HepG2 (cell line): ENCODE measurements at regions not wholly inside any gene's neighbourhood (a gene's known extent, or its start where the extent isn't known, plus 50 kb on each side); places are given as distances from the start of the nearest gene placed in this dataset.

Experiments
- ATAC-seq: fragments of 200-7000 bp; cut with Tn5 transposase; 3 replicates; pipeline ENCODE4 v1.9.1; 2020; ENCODE audit warnings: mild to moderate bottlenecking, moderate library complexity
- BruUV-seq: library from RNA; stranded (reverse); fragments of 400-500 nt; replicated peaks from 2 replicates; lab custom pipeline; 2021; lab: Mats Ljungman, UMichigan
- CTCF ChIA-PET: fragments of 300-600 bp; formaldehyde crosslinking; extraction: SDS; loops from one replicate; lab custom pipeline; 2021; ENCODE audit warnings: low total read pairs, inconsistent platforms, low intra/inter-chr PET ratio; lab: Yijun Ruan, JAX
- POLR2A ChIA-PET: fragments of 350-600 bp; sonication (Branson Sonifier 250); formaldehyde crosslinking; loops from one replicate; lab custom pipeline; 2020; ENCODE audit warnings: antibody characterized with exemption, inconsistent platforms; lab: Yijun Ruan, JAX
- DNase-seq: peaks from one replicate; pipeline ENCODE4 v3.0.0-alpha.2; 2015; ENCODE audit warnings: low spot score
- FAIRE-seq: peaks from 3 replicates; lab custom pipeline; 2011; peaks lifted over from hg19 to GRCh38; lab: Jason Lieb, UNC
- H2AFZ ChIP-seq: one replicate; pipeline ENCODE4 v1.6.1; 2011; ENCODE audit warnings: low read length, inconsistent platforms
- H3K27ac ChIP-seq: fragments of 300-600 bp; 3 replicates; pipeline ENCODE4 v1.8.0; 2011; ENCODE audit warnings: mixed run types, mild to moderate bottlenecking, mixed read lengths, low read length, inconsistent platforms; ENCODE audit not compliant: insufficient read depth; ENCODE audit errors: extremely low read length
- H3K27me3 ChIP-seq, 2 experiments: fragments of 200-600 bp in 1 of 2; 2 replicates in 1 of 2; 3 replicates in 1 of 2; pipeline versions ENCODE4 v1.6.0 to v1.8.0; 2011; ENCODE audit warnings: low read length in 2 of 2, mild to moderate bottlenecking in 2 of 2, moderate library complexity in 2 of 2, inconsistent platforms in 1 of 2; ENCODE audit not compliant: insufficient read depth in 2 of 2, control insufficient read depth in 1 of 2
- H3K36me3 ChIP-seq, 2 experiments: fragments of 200-600 bp in 1 of 2; replicated peaks in 1 of 2; 2 replicates in 1 of 2; 3 replicates in 1 of 2; pipeline versions ENCODE4 v1.5.1 to v1.8.0; 2011; ENCODE audit warnings: low read length in 2 of 2, inconsistent platforms in 1 of 2; ENCODE audit not compliant: insufficient read depth in 2 of 2, control insufficient read depth in 1 of 2
- H3K4me1 ChIP-seq: 2 replicates; pipeline ENCODE4 v1.5.1; 2012; ENCODE audit warnings: low read length, inconsistent platforms; ENCODE audit not compliant: insufficient read depth
- H3K4me2 ChIP-seq: 2 replicates; pipeline ENCODE4 v1.6.0; 2011; ENCODE audit warnings: low read depth, low read length, inconsistent platforms
- H3K4me3 ChIP-seq, 3 experiments: fragments of 200-600 bp in 1 of 3; sonication (generic), shearing (Covaris generic) in 1 of 3; replicated peaks in 1 of 3; 2 replicates each; pipeline ENCODE4 v1.5.1; 2011 to 2016; ENCODE audit warnings: low read length in 3 of 3, inconsistent platforms in 2 of 3, low read depth in 2 of 3, mild to moderate bottlenecking in 2 of 3, control low read depth in 1 of 3, mixed read lengths in 1 of 3; ENCODE audit not compliant: insufficient read depth in 1 of 3
- H3K79me2 ChIP-seq: one replicate; pipeline ENCODE4 v1.6.1; 2011; ENCODE audit warnings: low read length, inconsistent platforms; ENCODE audit not compliant: insufficient read depth
- H3K9ac ChIP-seq: 2 replicates; pipeline ENCODE4 v1.6.0; 2011; ENCODE audit warnings: mild to moderate bottlenecking, low read depth, low read length, inconsistent platforms; ENCODE audit not compliant: insufficient read depth
- H3K9me3 ChIP-seq: 2 replicates; pipeline ENCODE4 v1.5.1; 2012; ENCODE audit warnings: mild to moderate bottlenecking, low read length
- H4K20me1 ChIP-seq: 2 replicates; pipeline ENCODE4 v1.6.0; 2011; ENCODE audit warnings: inconsistent platforms, mild to moderate bottlenecking, low read length, moderate library complexity; ENCODE audit not compliant: insufficient read depth
- BHLHE40 ChIP-seq: IDR thresholded peaks from 2 replicates; pipeline ENCODE4 v1.6.1; 2011; ENCODE audit warnings: low read length, improper control_type of control experiment
- FOXJ3 ChIP-seq: sonication (generic); formaldehyde crosslinking; IDR thresholded peaks from 2 replicates; pipeline ENCODE4 v1.4.0; 2020; ENCODE audit warnings: missing genetic modification reagents, mild to moderate bottlenecking, borderline replicate concordance
- GATAD1 ChIP-seq: IDR thresholded peaks from 2 replicates; pipeline ENCODE4 v1.6.1; 2016; ENCODE audit warnings: missing genetic modification reagents, missing compliant biosample characterization
- NFE2L1 ChIP-seq: sonication (generic); formaldehyde crosslinking; IDR thresholded peaks from 2 replicates; pipeline ENCODE4 v1.4.0; 2020; ENCODE audit warnings: missing genetic modification reagents, mild to moderate bottlenecking, borderline replicate concordance
- PLRG1 ChIP-seq: fragments of 450-650 bp; conservative IDR thresholded peaks from 2 replicates; pipeline ENCODE4 v1.6.1; 2016
- STAG1 ChIP-seq: sonication (generic); formaldehyde crosslinking; IDR thresholded peaks from 2 replicates; pipeline ENCODE4 v1.4.0; 2020; ENCODE audit warnings: missing genetic modification reagents
- TBX3 ChIP-seq: fragments of 450-650 bp; IDR thresholded peaks from 2 replicates; pipeline ENCODE4 v1.6.1; 2017; ENCODE audit warnings: antibody characterized with exemption, mild to moderate bottlenecking, inconsistent platforms, borderline replicate concordance
- WIZ ChIP-seq: sonication (generic); formaldehyde crosslinking; IDR thresholded peaks from 2 replicates; pipeline ENCODE4 v1.5.1; 2020; ENCODE audit warnings: mild to moderate bottlenecking, missing genetic modification reagents
- YY1 ChIP-seq: IDR thresholded peaks from 2 replicates; pipeline ENCODE4 v1.6.1; 2011; ENCODE audit warnings: low read length, low read depth, moderate library complexity, mild to moderate bottlenecking; ENCODE audit not compliant: insufficient read depth, insufficient replicate concordance
- ZBTB3 ChIP-seq: sonication (generic); formaldehyde crosslinking; IDR thresholded peaks from 2 replicates; pipeline ENCODE4 v1.4.0; 2020; ENCODE audit warnings: low read depth, mild to moderate bottlenecking, moderate library complexity, missing genetic modification reagents, borderline replicate concordance
- ZFP90 ChIP-seq: sonication (generic); formaldehyde crosslinking; IDR thresholded peaks from 2 replicates; pipeline ENCODE4 v1.8.0; 2022; ENCODE audit warnings: missing genetic modification reagents, mild to moderate bottlenecking, inconsistent platforms, borderline replicate concordance
- ZNF207 ChIP-seq: fragments of 450-650 bp; IDR thresholded peaks from 2 replicates; pipeline ENCODE4 v1.6.1; 2016; ENCODE audit warnings: antibody characterized with exemption, borderline replicate concordance
- ZNF260 ChIP-seq: sonication (generic); formaldehyde crosslinking; IDR thresholded peaks from 2 replicates; pipeline ENCODE4 v1.4.0; 2020; ENCODE audit warnings: missing genetic modification reagents, low read depth, mild to moderate bottlenecking, borderline replicate concordance
- ZNF629 ChIP-seq: sonication (generic); formaldehyde crosslinking; conservative IDR thresholded peaks from 2 replicates; pipeline ENCODE4 v1.5.0; 2020; ENCODE audit warnings: missing genetic modification reagents
- ZNF674 ChIP-seq: sonication (generic); formaldehyde crosslinking; IDR thresholded peaks from 2 replicates; pipeline ENCODE4 v1.5.0; 2020; ENCODE audit warnings: low read depth, mild to moderate bottlenecking, missing genetic modification reagents
- ZNF782 ChIP-seq: sonication (generic); formaldehyde crosslinking; IDR thresholded peaks from 2 replicates; pipeline ENCODE4 v1.4.0; 2020; ENCODE audit warnings: missing genetic modification reagents, mild to moderate bottlenecking, borderline replicate concordance
- ZZZ3 ChIP-seq: sonication (generic); formaldehyde crosslinking; IDR thresholded peaks from 2 replicates; pipeline ENCODE4 v1.4.0; 2020; ENCODE audit warnings: missing genetic modification reagents, mild to moderate bottlenecking, borderline replicate concordance
- WGBS: methylation state at CpG from one replicate; pipeline ENCODE4 v1.1.6; 2017; ENCODE audit warnings: low lambda C conversion rate; 5-methylcytosine and 5-hydroxymethylcytosine counted together
- in situ Hi-C: cut with HindIII; loops from 2 replicates; pipeline ENCODE4 v1.10.0; 2017; ENCODE audit warnings: low pct_unique_long_range_greater_than_20kb; ENCODE audit not compliant: extremely low pct_ligation_motif_present
- intact Hi-C: fragments of 100-400 bp; cut with micrococcal nuclease; formaldehyde crosslinking; loops from one replicate; pipeline ENCODE4 v1.10.0; 2022; ENCODE audit not compliant: unreplicated experiment
- TF ChIP-seq, protein P1 (sequence below): sonication (generic); formaldehyde crosslinking; IDR thresholded peaks from 2 replicates; pipeline ENCODE4 v1.5.0; 2020; ENCODE audit warnings: mild to moderate bottlenecking, missing genetic modification reagents
- TF ChIP-seq, protein P2 (sequence below): sonication (generic); formaldehyde crosslinking; IDR thresholded peaks from 2 replicates; pipeline ENCODE4 v1.5.0; 2020; ENCODE audit warnings: missing genetic modification reagents
- TF ChIP-seq, protein P3 (sequence below): sonication (generic); formaldehyde crosslinking; IDR thresholded peaks from 2 replicates; pipeline ENCODE4 v1.5.1; 2020; ENCODE audit warnings: missing genetic modification reagents, mild to moderate bottlenecking, borderline replicate concordance

DNA sequence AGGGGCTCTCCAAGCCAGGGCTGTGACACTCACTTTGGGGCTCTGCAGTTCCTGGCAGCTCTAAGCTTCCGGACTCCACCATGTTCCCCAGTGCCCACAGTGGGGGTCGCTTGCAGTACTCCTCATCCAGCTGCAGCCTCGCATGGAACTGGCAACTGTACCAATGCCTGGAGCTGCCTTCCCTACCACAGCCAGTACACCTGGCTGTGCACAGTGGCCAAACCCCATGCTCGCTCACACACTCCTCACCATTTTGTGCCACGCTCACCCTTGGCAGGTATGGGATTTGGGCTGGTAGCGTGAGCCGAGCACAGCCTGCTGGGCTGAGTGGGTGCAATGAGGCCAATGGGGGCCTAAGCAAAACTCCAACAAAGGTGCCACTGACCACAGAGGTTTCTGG lies 1369.9 kb downstream of the KCNT2 start:
- Histone ChIP-seq H3K4me1 (no peaks in the 10 kb centered on the region), H3K4me2 (no peak overlapping the region), H4K20me1 (no peaks in the 10 kb centered on the region), H3K79me2 (no peaks in the 10 kb centered on the region), H3K27me3 (no peaks in the 10 kb centered on the region), H2AFZ (no peak overlapping the region), H3K27ac (no peak overlapping the region), H3K36me3 (no peaks in the 10 kb centered on the region), H3K4me3 (no peak overlapping the region), H3K9me3 (no peaks in the 10 kb centered on the region)
- 0% methylated on average over 2 of the region's 7 CpGs for WGBS
- FAIRE-seq (no peak), ATAC-seq (no peak)
- CTCF ChIA-PET, result no interaction called here
- TF ChIP-seq ZNF207 (no peak), YY1 (no peak), BHLHE40 (no peak), ZNF674 (no peak), ZNF782 (CRISPR knock-in tag) (no peak), PLRG1 (no peak), GATAD1 (no peak), ZZZ3 (CRISPR knock-in tag) (no peak), WIZ (CRISPR knock-in tag) (no peak), ZBTB3 (CRISPR knock-in tag) (no peak), ZNF260 (CRISPR knock-in tag) (no peak), ZNF629 (CRISPR knock-in tag) (no peak), TBX3 (no peak), ZFP90 (CRISPR knock-in tag) (no peak), FOXJ3 (CRISPR knock-in tag) (no peak), NFE2L1 (no peak), STAG1 (CRISPR knock-in tag) (no peak)
- TF ChIP-seq, protein P1, sequence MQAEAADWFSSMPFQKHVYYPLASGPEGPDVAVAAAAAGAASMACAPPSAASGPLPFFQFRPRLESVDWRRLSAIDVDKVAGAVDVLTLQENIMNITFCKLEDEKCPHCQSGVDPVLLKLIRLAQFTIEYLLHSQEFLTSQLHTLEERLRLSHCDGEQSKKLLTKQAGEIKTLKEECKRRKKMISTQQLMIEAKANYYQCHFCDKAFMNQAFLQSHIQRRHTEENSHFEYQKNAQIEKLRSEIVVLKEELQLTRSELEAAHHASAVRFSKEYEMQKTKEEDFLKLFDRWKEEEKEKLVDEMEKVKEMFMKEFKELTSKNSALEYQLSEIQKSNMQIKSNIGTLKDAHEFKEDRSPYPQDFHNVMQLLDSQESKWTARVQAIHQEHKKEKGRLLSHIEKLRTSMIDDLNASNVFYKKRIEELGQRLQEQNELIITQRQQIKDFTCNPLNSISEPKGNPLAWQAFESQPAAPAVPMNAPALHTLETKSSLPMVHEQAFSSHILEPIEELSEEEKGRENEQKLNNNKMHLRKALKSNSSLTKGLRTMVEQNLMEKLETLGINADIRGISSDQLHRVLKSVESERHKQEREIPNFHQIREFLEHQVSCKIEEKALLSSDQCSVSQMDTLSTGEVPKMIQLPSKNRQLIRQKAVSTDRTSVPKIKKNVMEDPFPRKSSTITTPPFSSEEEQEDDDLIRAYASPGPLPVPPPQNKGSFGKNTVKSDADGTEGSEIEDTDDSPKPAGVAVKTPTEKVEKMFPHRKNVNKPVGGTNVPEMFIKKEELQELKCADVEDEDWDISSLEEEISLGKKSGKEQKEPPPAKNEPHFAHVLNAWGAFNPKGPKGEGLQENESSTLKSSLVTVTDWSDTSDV, result no peak
- TF ChIP-seq, protein P2, sequence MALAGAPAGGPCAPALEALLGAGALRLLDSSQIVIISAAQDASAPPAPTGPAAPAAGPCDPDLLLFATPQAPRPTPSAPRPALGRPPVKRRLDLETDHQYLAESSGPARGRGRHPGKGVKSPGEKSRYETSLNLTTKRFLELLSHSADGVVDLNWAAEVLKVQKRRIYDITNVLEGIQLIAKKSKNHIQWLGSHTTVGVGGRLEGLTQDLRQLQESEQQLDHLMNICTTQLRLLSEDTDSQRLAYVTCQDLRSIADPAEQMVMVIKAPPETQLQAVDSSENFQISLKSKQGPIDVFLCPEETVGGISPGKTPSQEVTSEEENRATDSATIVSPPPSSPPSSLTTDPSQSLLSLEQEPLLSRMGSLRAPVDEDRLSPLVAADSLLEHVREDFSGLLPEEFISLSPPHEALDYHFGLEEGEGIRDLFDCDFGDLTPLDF (CRISPR knock-in tag), result no peak
- TF ChIP-seq, protein P3, sequence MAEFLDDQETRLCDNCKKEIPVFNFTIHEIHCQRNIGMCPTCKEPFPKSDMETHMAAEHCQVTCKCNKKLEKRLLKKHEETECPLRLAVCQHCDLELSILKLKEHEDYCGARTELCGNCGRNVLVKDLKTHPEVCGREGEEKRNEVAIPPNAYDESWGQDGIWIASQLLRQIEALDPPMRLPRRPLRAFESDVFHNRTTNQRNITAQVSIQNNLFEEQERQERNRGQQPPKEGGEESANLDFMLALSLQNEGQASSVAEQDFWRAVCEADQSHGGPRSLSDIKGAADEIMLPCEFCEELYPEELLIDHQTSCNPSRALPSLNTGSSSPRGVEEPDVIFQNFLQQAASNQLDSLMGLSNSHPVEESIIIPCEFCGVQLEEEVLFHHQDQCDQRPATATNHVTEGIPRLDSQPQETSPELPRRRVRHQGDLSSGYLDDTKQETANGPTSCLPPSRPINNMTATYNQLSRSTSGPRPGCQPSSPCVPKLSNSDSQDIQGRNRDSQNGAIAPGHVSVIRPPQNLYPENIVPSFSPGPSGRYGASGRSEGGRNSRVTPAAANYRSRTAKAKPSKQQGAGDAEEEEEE (CRISPR knock-in tag), result no peak
- TF ChIP-seq, all 625 proteins: peak for 0
- H3K9ac ChIP-seq, result no peak overlapping the region
- no peak for DNase-seq
- BruUV-seq, result no TSS peak
- in situ Hi-C loops, result no loop called here
- intact Hi-C loops, result no loop called here
- POLR2A ChIA-PET, result no interaction called here
